H9 (cell line): ENCODE measurements at regions not wholly inside any gene's neighbourhood (a gene's known extent, or its start where the extent isn't known, plus 50 kb on each side); places are given as distances from the start of the nearest gene placed in this dataset.

Experiments used
- DNase-seq: peaks from one replicate; pipeline ENCODE4 v3.0.0-alpha.2; 2017
- H2AFZ ChIP-seq: one replicate; pipeline ENCODE4 v1.6.1; 2013; ENCODE audit warnings: mild to moderate bottlenecking, low read length, control low read depth, moderate library complexity
- H2AK5ac ChIP-seq: 2 replicates; pipeline ENCODE4 v1.6.1; 2013; ENCODE audit warnings: low read length, control low read depth, mixed read lengths; ENCODE audit not compliant: insufficient read length
- H2BK120ac ChIP-seq: one replicate; pipeline ENCODE4 v1.6.1; 2013; ENCODE audit warnings: low read depth, mild to moderate bottlenecking, low read length, control low read depth, inconsistent platforms; ENCODE audit not compliant: poor library complexity, severe bottlenecking
- H2BK12ac ChIP-seq: 2 replicates; pipeline ENCODE4 v1.6.1; 2013; ENCODE audit warnings: low read length, control low read depth, mixed read lengths, low read depth; ENCODE audit not compliant: insufficient read length
- H2BK15ac ChIP-seq: 2 replicates; pipeline ENCODE4 v1.6.1; 2013; ENCODE audit warnings: low read depth, low read length, control low read depth
- H2BK20ac ChIP-seq: one replicate; pipeline ENCODE4 v1.6.1; 2013; ENCODE audit warnings: low read depth, mild to moderate bottlenecking, low read length, control low read depth, inconsistent platforms; ENCODE audit not compliant: poor library complexity, severe bottlenecking
- H2BK5ac ChIP-seq: 2 replicates; pipeline ENCODE4 v1.6.1; 2013; ENCODE audit warnings: low read length, control low read depth, mixed read lengths; ENCODE audit not compliant: insufficient read length
- H3K14ac ChIP-seq: 2 replicates; pipeline ENCODE4 v1.6.1; 2013; ENCODE audit warnings: low read length, control low read depth; ENCODE audit not compliant: insufficient read depth
- H3K18ac ChIP-seq: 2 replicates; pipeline ENCODE4 v1.6.1; 2013; ENCODE audit warnings: low read depth, mild to moderate bottlenecking, mixed read lengths, low read length, control low read depth; ENCODE audit not compliant: insufficient read length
- H3K23ac ChIP-seq: 2 replicates; pipeline ENCODE4 v1.6.1; 2013; ENCODE audit warnings: low read length, control low read depth, mixed read lengths, low read depth; ENCODE audit not compliant: insufficient read length
- H3K23me2 ChIP-seq: 2 replicates; pipeline ENCODE4 v1.6.1; 2013; ENCODE audit warnings: low read depth, mild to moderate bottlenecking, mixed read lengths, low read length, control low read depth; ENCODE audit not compliant: insufficient read length, poor library complexity, severe bottlenecking
- H3K27ac ChIP-seq: 2 replicates; pipeline ENCODE4 v1.5.1; 2013; ENCODE audit warnings: low read length, control low read depth, mixed read lengths, low read depth; ENCODE audit not compliant: insufficient read length
- H3K27me3 ChIP-seq: 2 replicates; pipeline ENCODE4 v1.6.1; 2013; ENCODE audit warnings: low read length, control low read depth, inconsistent platforms; ENCODE audit not compliant: insufficient read depth
- H3K4ac ChIP-seq: 2 replicates; pipeline ENCODE4 v1.6.1; 2013; ENCODE audit warnings: low read depth, mild to moderate bottlenecking, control low read depth, inconsistent platforms, low read length, moderate library complexity
- H3K4me1 ChIP-seq: 2 replicates; pipeline ENCODE4 v1.6.1; 2013; ENCODE audit warnings: low read length, control low read depth, inconsistent platforms; ENCODE audit not compliant: insufficient read depth
- H3K4me2 ChIP-seq: 2 replicates; pipeline ENCODE4 v1.6.1; 2013; ENCODE audit warnings: low read length, control low read depth, mixed read lengths; ENCODE audit not compliant: insufficient read length, insufficient read depth
- H3K56ac ChIP-seq: 2 replicates; pipeline ENCODE4 v1.6.1; 2013; ENCODE audit warnings: low read depth, mild to moderate bottlenecking, mixed read lengths, low read length, control low read depth; ENCODE audit not compliant: insufficient read length
- H3K79me1 ChIP-seq: 2 replicates; pipeline ENCODE4 v1.6.1; 2013; ENCODE audit warnings: low read depth, mild to moderate bottlenecking, moderate library complexity, low read length, control low read depth, inconsistent platforms; ENCODE audit not compliant: insufficient read depth, poor library complexity, severe bottlenecking
- H3K79me2 ChIP-seq: 2 replicates; pipeline ENCODE4 v1.6.1; 2013; ENCODE audit warnings: low read length, control low read depth, inconsistent platforms; ENCODE audit not compliant: insufficient read depth
- H3K9ac ChIP-seq: 2 replicates; pipeline ENCODE4 v1.6.1; 2013; ENCODE audit warnings: low read length, control low read depth, mixed read lengths; ENCODE audit not compliant: insufficient read length; ENCODE audit errors: extremely low read depth
- H3K9me3 ChIP-seq: one replicate; pipeline ENCODE4 v1.6.1; 2013; ENCODE audit warnings: low read depth, low read length, inconsistent platforms; ENCODE audit not compliant: control insufficient read depth
- H3T11ph ChIP-seq: one replicate; pipeline ENCODE4 v1.6.1; 2013; ENCODE audit warnings: mild to moderate bottlenecking, low read length, control low read depth, inconsistent platforms
- H4K20me1 ChIP-seq: one replicate; pipeline ENCODE4 v1.6.1; 2013; ENCODE audit not compliant: control insufficient read depth, insufficient read length, insufficient read depth
- H4K5ac ChIP-seq: 2 replicates; pipeline ENCODE4 v1.6.1; 2013; ENCODE audit warnings: low read depth, mild to moderate bottlenecking, mixed read lengths, low read length, control low read depth; ENCODE audit not compliant: insufficient read length
- H4K8ac ChIP-seq: replicated peaks from 2 replicates; pipeline ENCODE4 v1.6.1; 2013; ENCODE audit warnings: low read length, control low read depth, mixed read lengths, low read depth; ENCODE audit not compliant: insufficient read length
- H4K91ac ChIP-seq: 2 replicates; pipeline ENCODE4 v1.6.1; 2013; ENCODE audit warnings: low read depth, mild to moderate bottlenecking, moderate library complexity, mixed read lengths, low read length, control low read depth; ENCODE audit not compliant: insufficient read length
- H3K27ac Mint-ChIP-seq, 3 experiments: 2 replicates in 2 of 3; 3 replicates in 1 of 3; pipeline ENCODE4 v1.8.0; 2020 to 2021; ENCODE audit warnings: mixed read lengths in 3 of 3, mild to moderate bottlenecking in 1 of 3, moderate library complexity in 1 of 3
- H3K27me3 Mint-ChIP-seq: 2 replicates; pipeline ENCODE4 v1.8.0; 2021; ENCODE audit warnings: low read depth, mild to moderate bottlenecking, moderate library complexity, mixed read lengths
- H3K36me3 Mint-ChIP-seq, 3 experiments: 2 replicates in 2 of 3; 3 replicates in 1 of 3; pipeline ENCODE4 v1.8.0; 2020 to 2021; ENCODE audit warnings: low read depth in 3 of 3, mixed read lengths in 3 of 3; ENCODE audit not compliant: insufficient read depth in 1 of 3
- H3K4me1 Mint-ChIP-seq, 2 experiments: 2 replicates each; pipeline ENCODE4 v1.8.0; 2020; ENCODE audit warnings: mixed read lengths in 2 of 2
- H3K4me3 Mint-ChIP-seq, 2 experiments: 2 replicates in 1 of 2; 3 replicates in 1 of 2; pipeline ENCODE4 v1.8.0; 2020 to 2021; ENCODE audit warnings: mild to moderate bottlenecking in 2 of 2, mixed read lengths in 2 of 2, moderate library complexity in 1 of 2
- H3K9me3 Mint-ChIP-seq, 2 experiments: 2 replicates in 1 of 2; 3 replicates in 1 of 2; pipeline ENCODE4 v1.8.0; 2020; ENCODE audit warnings: mild to moderate bottlenecking in 2 of 2, mixed read lengths in 2 of 2, moderate library complexity in 1 of 2
- WGBS: extraction: QIAGEN DNeasy Blood & Tissue Kit; methylation state at CpG from one replicate; pipeline ENCODE4 v1.1.7; 2013; ENCODE audit warnings: missing lambda C conversion rate, low lambda C conversion rate, mixed read lengths; ENCODE audit not compliant: insufficient read length; ENCODE audit errors: extremely low coverage; 5-methylcytosine and 5-hydroxymethylcytosine counted together
- TF ChIP-seq, protein P1 (sequence below): fragments of 200-600 bp; sonication (generic); conservative IDR thresholded peaks from 3 replicates; pipeline ENCODE4 v1.8.0; 2021; ENCODE audit warnings: antibody characterized with exemption, mild to moderate bottlenecking

- Histone ChIP-seq H3K27me3 (no peaks in the 10 kb centered on the region), H2AFZ (no peak overlapping the region), H3K4me1 (no peaks in the 10 kb centered on the region), H2AK5ac (no peak overlapping the region), H2BK12ac (no peak overlapping the region), H3K79me1 (no peaks in the 10 kb centered on the region), H3K9me3 (no peaks in the 10 kb centered on the region), H3K4me2 (no peak overlapping the region), H3K27ac (no peak overlapping the region), H3K14ac (no peak overlapping the region), H2BK15ac (no peak overlapping the region), H2BK5ac (no peak overlapping the region), H2BK120ac (no peak overlapping the region), H3K4ac (no peak overlapping the region), H3T11ph (no peak overlapping the region), H4K5ac (no peak overlapping the region), H3K9ac (no peak overlapping the region), H3K56ac (no peak overlapping the region), H3K23me2 (no peaks in the 10 kb centered on the region), H3K79me2 (no peaks in the 10 kb centered on the region), H3K18ac (no peak overlapping the region), H4K20me1 (no peaks in the 10 kb centered on the region), H4K91ac (no peak overlapping the region), H2BK20ac (no peak overlapping the region), H4K8ac (no peak overlapping the region), H3K23ac (no peak overlapping the region)
- H3K36me3 Mint-ChIP-seq = peaks cover 0 to 4% (median 0%) of the 10 kb centered on the region in 3 experiments; a peak in 2 of 7 replicates
- H3K27me3 Mint-ChIP-seq = peaks cover 2% of the 10 kb centered on the region; the same call in 1 of the 2 replicates
- no peak overlapping the region for H3K27ac Mint-ChIP-seq
- TF ChIP-seq, protein P1, sequence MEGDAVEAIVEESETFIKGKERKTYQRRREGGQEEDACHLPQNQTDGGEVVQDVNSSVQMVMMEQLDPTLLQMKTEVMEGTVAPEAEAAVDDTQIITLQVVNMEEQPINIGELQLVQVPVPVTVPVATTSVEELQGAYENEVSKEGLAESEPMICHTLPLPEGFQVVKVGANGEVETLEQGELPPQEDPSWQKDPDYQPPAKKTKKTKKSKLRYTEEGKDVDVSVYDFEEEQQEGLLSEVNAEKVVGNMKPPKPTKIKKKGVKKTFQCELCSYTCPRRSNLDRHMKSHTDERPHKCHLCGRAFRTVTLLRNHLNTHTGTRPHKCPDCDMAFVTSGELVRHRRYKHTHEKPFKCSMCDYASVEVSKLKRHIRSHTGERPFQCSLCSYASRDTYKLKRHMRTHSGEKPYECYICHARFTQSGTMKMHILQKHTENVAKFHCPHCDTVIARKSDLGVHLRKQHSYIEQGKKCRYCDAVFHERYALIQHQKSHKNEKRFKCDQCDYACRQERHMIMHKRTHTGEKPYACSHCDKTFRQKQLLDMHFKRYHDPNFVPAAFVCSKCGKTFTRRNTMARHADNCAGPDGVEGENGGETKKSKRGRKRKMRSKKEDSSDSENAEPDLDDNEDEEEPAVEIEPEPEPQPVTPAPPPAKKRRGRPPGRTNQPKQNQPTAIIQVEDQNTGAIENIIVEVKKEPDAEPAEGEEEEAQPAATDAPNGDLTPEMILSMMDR = no peak
- no peak overlapping the region for H3K4me3 Mint-ChIP-seq
- H3K9me3 Mint-ChIP-seq = no peaks in the 10 kb centered on the region; a peak in 2 of 5 replicates
- peaks cover 14 to 17% of the 10 kb centered on the region in 2 experiments for H3K4me1 Mint-ChIP-seq
- no CpG with 5 or more reads among the region's 4 CpGs for WGBS
- DNase-seq = no peak
These were observed 263.2 kb downstream of the TOX3 start for GRCh38 chr16:52283584-52284375.
